Right lobe of liver (tissue), 6 donors: ENCODE measurements at regions not wholly inside any gene's neighbourhood (a gene's known extent, or its start where the extent isn't known, plus 50 kb on each side); places are given as distances from the start of the nearest gene placed in this dataset.

ENCODE experiments used
- ATAC-seq, 4 donors: fragments of 200-7000 bp; cut with Tn5 transposase; one replicate each; pipeline ENCODE4 v1.9.1; 2020; ENCODE audit warnings: mild to moderate bottlenecking in 4 of 4, moderate library complexity in 4 of 4
- DNase-seq, 3 donors: peaks; one replicate each; pipeline ENCODE4 v3.0.0-alpha.2; 2020
- H3K27ac ChIP-seq, 3 donors: fragments of 200-600 bp; one replicate each; pipeline ENCODE4 v1.8.0; 2022
- H3K27me3 ChIP-seq, 2 donors: fragments of 200-600 bp; one replicate each; pipeline ENCODE4 v1.8.0; 2022
- H3K36me3 ChIP-seq, 4 donors: fragments of 200-600 bp; sonication (generic) in 1 of 4; one replicate each; pipeline versions ENCODE4 v1.5.1 to v1.8.0; 2017 to 2022; ENCODE audit warnings: control low read depth in 1 of 4
- H3K4me1 ChIP-seq, 4 donors: fragments of 200-600 bp; sonication (generic) in 1 of 4; one replicate each; pipeline versions ENCODE4 v1.5.1 to v1.8.0; 2017 to 2022; ENCODE audit warnings: control low read depth in 1 of 4
- H3K4me3 ChIP-seq, 3 donors: fragments of 200-600 bp; one replicate each; pipeline ENCODE4 v1.8.0; 2022
- H3K9me3 ChIP-seq, 4 donors: fragments of 200-600 bp; sonication (generic) in 1 of 4; one replicate each; pipeline versions ENCODE4 v1.5.1 to v1.8.0; 2017 to 2022; ENCODE audit warnings: control low read depth in 1 of 4
- CTCF ChIP-seq, 4 donors: fragments of 200-600 bp in 3 of 4; fragments of 450-650 bp in 1 of 4; IDR thresholded peaks; one replicate each; pipeline versions ENCODE4 v1.5.1 to v1.8.0; 2016 to 2022; ENCODE audit warnings: antibody characterized with exemption in 4 of 4, mild to moderate bottlenecking in 2 of 4
- POLR2A ChIP-seq: fragments of 450-650 bp; IDR thresholded peaks from one replicate; pipeline ENCODE4 v1.6.1; 2017; ENCODE audit warnings: antibody characterized with exemption, mild to moderate bottlenecking
- WGBS: methylation state at CpG from one replicate; pipeline ENCODE4 v1.1.6; 2018; ENCODE audit warnings: low coverage, low lambda C conversion rate; ENCODE audit not compliant: insufficient coverage; ENCODE audit errors: missing lambda C conversion rate; 5-methylcytosine and 5-hydroxymethylcytosine counted together
- intact Hi-C, 2 donors: fragments of 100-400 bp; cut with DNase I; formaldehyde crosslinking; loops; one replicate each; pipeline versions ENCODE4 v1.11.2 to v1.14.1; 2022
- donor health status: DM: no; HTN: yes; CAD: no.
- donor health status: DM: no; HTN: no; CAD: no.
- donor health status: DM: no; HTN: no; CAD: no.
- donor health status: DM: no; HTN: yes; CAD: no.
- donor health status: DM: no; HTN: yes; CAD: no.

- Histone ChIP-seq H3K36me3 (no peaks in the 10 kb centered on the region), H3K4me1 (no peaks in the 10 kb centered on the region), H3K4me3 (no peak overlapping the region), H3K27me3 (peaks cover 0 to 6% of the 10 kb centered on the region in 2 donors), H3K9me3 (no peaks in the 10 kb centered on the region), H3K27ac (no peak overlapping the region)
- DNase-seq = no peak
- no peak for TF ChIP-seq CTCF (IDR thresholded peaks at IDR 0.05)
- no peak for TF ChIP-seq POLR2A
- ATAC-seq = no peak
- WGBS = 26% methylated on average over 6 of the region's 6 CpGs
- intact Hi-C loops = no loop called here
Observed at GRCh38 chr12:113667676-113668356, 196.1 kb upstream of the LHX5 start.

DNA sequence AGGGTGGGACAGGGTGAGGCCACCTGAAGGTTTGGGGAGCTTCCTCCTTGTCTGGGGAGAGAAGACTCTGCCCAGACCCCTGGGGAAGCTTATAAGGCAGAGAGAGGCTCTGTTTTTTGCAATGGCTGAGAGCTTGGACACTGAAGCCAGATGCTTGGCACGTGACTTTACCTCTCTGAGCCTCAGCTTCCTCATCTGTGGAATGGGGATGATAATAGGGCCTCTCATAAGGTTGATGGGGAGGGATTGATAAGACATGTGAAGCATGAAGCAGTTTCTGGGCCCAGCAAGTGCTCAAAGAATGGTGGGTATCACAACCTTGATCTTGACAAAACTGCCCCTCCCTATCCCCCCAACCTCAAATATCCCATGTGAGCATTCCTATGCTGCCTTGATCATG, 195.4 kb upstream of the LHX5 start:
- intact Hi-C loops = no loop called here
- no peaks in the 10 kb centered on the region for H3K4me1 ChIP-seq
- DNase-seq (no peak), ATAC-seq (no peak)
- H3K36me3 ChIP-seq = no peaks in the 10 kb centered on the region
- WGBS = no CpG with 5 or more reads among the region's 1 CpG
- no peaks in the 10 kb centered on the region for H3K9me3 ChIP-seq
- H3K4me3 ChIP-seq = no peak overlapping the region
- no peak overlapping the region for H3K27ac ChIP-seq
- no peak for TF ChIP-seq CTCF (IDR thresholded peaks at IDR 0.05)
- no peak for TF ChIP-seq POLR2A
- peaks cover 0 to 6% of the 10 kb centered on the region in 2 donors for H3K27me3 ChIP-seq

GRCh38 chr12:113666223-113666622, 194.6 kb upstream of the LHX5 start:
- DNase-seq (no peak), ATAC-seq (no peak)
- intact Hi-C loops = no loop called here
- no peaks in the 10 kb centered on the region for H3K4me1 ChIP-seq
- no peak overlapping the region for H3K4me3 ChIP-seq
- H3K27ac ChIP-seq = no peak overlapping the region
- peaks cover 0 to 6% of the 10 kb centered on the region in 2 donors for H3K27me3 ChIP-seq
- no peaks in the 10 kb centered on the region for H3K36me3 ChIP-seq
- no peaks in the 10 kb centered on the region for H3K9me3 ChIP-seq
- WGBS = 67% methylated on average over 1 of the region's 6 CpGs
- TF ChIP-seq POLR2A (no peak), CTCF (IDR thresholded peaks at IDR 0.05) (no peak)

DNA sequence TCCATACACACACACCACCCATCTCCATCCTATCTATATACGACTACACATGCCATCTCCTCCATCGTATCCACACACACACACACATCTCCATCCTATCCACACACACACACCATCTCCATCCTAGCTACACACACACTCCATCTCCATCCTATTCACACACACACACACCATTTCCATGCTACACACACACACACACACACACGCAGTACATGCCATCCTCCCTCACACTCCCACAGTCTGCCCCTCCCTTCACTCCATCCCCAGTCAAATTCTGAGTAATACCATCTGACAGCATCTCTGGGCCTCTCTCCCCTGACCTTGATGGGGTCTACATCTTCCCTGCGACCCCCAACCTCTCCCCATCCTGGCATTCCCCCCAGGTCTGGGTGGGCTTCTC, 193.8 kb upstream of the LHX5 start:
- H3K36me3 ChIP-seq = no peaks in the 10 kb centered on the region
- no peaks in the 10 kb centered on the region for H3K9me3 ChIP-seq
- H3K27ac ChIP-seq = no peak overlapping the region
- 80% methylated on average over 4 of the region's 4 CpGs for WGBS
- no peak for TF ChIP-seq POLR2A
- no peak for TF ChIP-seq CTCF (IDR thresholded peaks at IDR 0.05)
- ATAC-seq = no peak
- H3K27me3 ChIP-seq = peaks cover 0 to 6% of the 10 kb centered on the region in 2 donors
- no peaks in the 10 kb centered on the region for H3K4me1 ChIP-seq
- H3K4me3 ChIP-seq = no peak overlapping the region
- intact Hi-C loops = no loop called here
- no peak for DNase-seq
